ENCODE measurements at regions not wholly inside any gene's neighbourhood (a gene's known extent, or its start where the extent isn't known, plus 50 kb on each side); places are given as distances from the start of the nearest gene placed in this dataset.

GRCh38 chr5:135221187-135221473 lies 177.9 kb downstream of the MACROH2A1 start:
- Histone ChIP-seq H2AFZ (ENCODE audit: low read depth, low read length) (no peak overlapping the region), H3K9ac (ENCODE audit: low read length) (no peak overlapping the region), H3K36me3 (replicated peaks; ENCODE audit: low read depth, low read length) (no peaks in the 10 kb centered on the region), H3K4me3 (ENCODE audit: low read length) (no peak overlapping the region), H3K79me2 (ENCODE audit: low read length) (no peaks in the 10 kb centered on the region), H3K4me1 (ENCODE audit: low read length) (no peaks in the 10 kb centered on the region), H4K20me1 (ENCODE audit: insufficient read depth, low read length) (no peaks in the 10 kb centered on the region), H3K27ac (ENCODE audit: low read length) (no peak overlapping the region), H3K27me3 (ENCODE audit: low read depth, low read length) (no peaks in the 10 kb centered on the region), H3K4me2 (ENCODE audit: low read length) (no peak overlapping the region), H3K9me3 (ENCODE audit: insufficient read depth, low read length) (no peaks in the 10 kb centered on the region)
- TF ChIP-seq CTCF (IDR thresholded peaks at IDR 0.05; ENCODE audit: low read depth, low read length), result no peak
- TF ChIP-seq EZH2phosphoT487 (IDR thresholded peaks at IDR 0.05; ENCODE audit: low read depth), result no peak

GRCh38 chr5:135220394-135221186 lies 178.4 kb downstream of the MACROH2A1 start:
- no peak overlapping the region for H3K4me2 ChIP-seq (ENCODE audit: low read length)
- H3K9me3 ChIP-seq (ENCODE audit: insufficient read depth, low read length), result no peaks in the 10 kb centered on the region
- no peaks in the 10 kb centered on the region for H3K27me3 ChIP-seq (ENCODE audit: low read depth, low read length)
- H3K4me3 ChIP-seq (ENCODE audit: low read length), result no peak overlapping the region
- no peak overlapping the region for H2AFZ ChIP-seq (ENCODE audit: low read depth, low read length)
- no peaks in the 10 kb centered on the region for H3K4me1 ChIP-seq (ENCODE audit: low read length)
- H3K79me2 ChIP-seq (ENCODE audit: low read length), result no peaks in the 10 kb centered on the region
- no peaks in the 10 kb centered on the region for H4K20me1 ChIP-seq (ENCODE audit: insufficient read depth, low read length)
- TF ChIP-seq EZH2phosphoT487 (IDR thresholded peaks at IDR 0.05; ENCODE audit: low read depth) (no peak), CTCF (IDR thresholded peaks at IDR 0.05; ENCODE audit: low read depth, low read length) (no peak)
- no peaks in the 10 kb centered on the region for H3K36me3 ChIP-seq (replicated peaks; ENCODE audit: low read depth, low read length)
- H3K9ac ChIP-seq (ENCODE audit: low read length), result no peak overlapping the region
- H3K27ac ChIP-seq (ENCODE audit: low read length), result no peak overlapping the region

- H3K4me2 ChIP-seq (ENCODE audit: low read length), result no peak overlapping the region
- no peaks in the 10 kb centered on the region for H3K79me2 ChIP-seq (ENCODE audit: low read length)
- H3K4me1 ChIP-seq (ENCODE audit: low read length), result no peaks in the 10 kb centered on the region
- no peak overlapping the region for H3K27ac ChIP-seq (ENCODE audit: low read length)
- no peak for TF ChIP-seq CTCF (IDR thresholded peaks at IDR 0.05; ENCODE audit: low read depth, low read length)
- TF ChIP-seq EZH2phosphoT487 (IDR thresholded peaks at IDR 0.05; ENCODE audit: low read depth), result no peak
- H3K27me3 ChIP-seq (ENCODE audit: low read depth, low read length), result no peaks in the 10 kb centered on the region
- H4K20me1 ChIP-seq (ENCODE audit: insufficient read depth, low read length), result no peaks in the 10 kb centered on the region
- H3K9ac ChIP-seq (ENCODE audit: low read length), result no peak overlapping the region
- no peak overlapping the region for H3K4me3 ChIP-seq (ENCODE audit: low read length)
- no peak overlapping the region for H2AFZ ChIP-seq (ENCODE audit: low read depth, low read length)
- no peaks in the 10 kb centered on the region for H3K9me3 ChIP-seq (ENCODE audit: insufficient read depth, low read length)
- H3K36me3 ChIP-seq (replicated peaks; ENCODE audit: low read depth, low read length), result no peaks in the 10 kb centered on the region
Measured at GRCh38 chr5:135219868-135220267, 179.2 kb downstream of the MACROH2A1 start.

- no peaks in the 10 kb centered on the region for H3K79me2 ChIP-seq (ENCODE audit: low read length)
- no peak overlapping the region for H3K4me2 ChIP-seq (ENCODE audit: low read length)
- H3K4me3 ChIP-seq (ENCODE audit: low read length), result no peak overlapping the region
- H2AFZ ChIP-seq (ENCODE audit: low read depth, low read length), result no peak overlapping the region
- H3K27me3 ChIP-seq (ENCODE audit: low read depth, low read length), result no peaks in the 10 kb centered on the region
- H3K4me1 ChIP-seq (ENCODE audit: low read length), result no peaks in the 10 kb centered on the region
- no peaks in the 10 kb centered on the region for H3K36me3 ChIP-seq (replicated peaks; ENCODE audit: low read depth, low read length)
- H3K27ac ChIP-seq (ENCODE audit: low read length), result no peak overlapping the region
- TF ChIP-seq CTCF (IDR thresholded peaks at IDR 0.05; ENCODE audit: low read depth, low read length) (no peak), EZH2phosphoT487 (IDR thresholded peaks at IDR 0.05; ENCODE audit: low read depth) (no peak)
- no peak overlapping the region for H3K9ac ChIP-seq (ENCODE audit: low read length)
- H3K9me3 ChIP-seq (ENCODE audit: insufficient read depth, low read length), result no peaks in the 10 kb centered on the region
- H4K20me1 ChIP-seq (ENCODE audit: insufficient read depth, low read length), result no peaks in the 10 kb centered on the region
Measured at GRCh38 chr5:135218790-135219568, 180.1 kb downstream of the MACROH2A1 start.

Data from OCI-LY3 (cell line).